Heart left ventricle (tissue), 13 donors: ENCODE measurements at regions not wholly inside any gene's neighbourhood (a gene's known extent, or its start where the extent isn't known, plus 50 kb on each side); places are given as distances from the start of the nearest gene placed in this dataset.

ENCODE experiments used
- CTCF ChIP-seq, 12 donors: fragments of 200-600 bp; sonication (generic) in 4 of 12; IDR thresholded peaks; one replicate each; pipeline versions ENCODE4 v1.5.0 to v1.8.0; 2018 to 2022; ENCODE audit warnings: antibody characterized with exemption in 12 of 12, mild to moderate bottlenecking in 5 of 12
- POLR2A ChIP-seq, 2 donors: fragments of 450-650 bp; IDR thresholded peaks; one replicate each; pipeline ENCODE4 v1.6.1; 2017; ENCODE audit warnings: antibody characterized with exemption in 2 of 2, mild to moderate bottlenecking in 2 of 2, moderate library complexity in 2 of 2
- donor health status: ischemic (EF 13 %, LVEDD 7.1; RV severe dilation, severe dysfunction).
- donor health status: DM: no; HTN: yes; CAD: no.
- donor health status: DM: no; HTN: no; CAD: no.
- donor health status: ischemic (EF 25% LVEDD 6.9; RV normal size, moderate dysfunction).
- donor health status: ischemic (EF 25% LVEDD 5.7; RV mildly dilated, moderate dysfunction).
- donor health status: ischemic (EF 35%, LVEDD 5.7; RV mildly dilated, moderate dysfunction).
- donor health status: nonischemic (EF 11% LVEDD 7.7; RV severe dilation, severe dysfunction).
- donor health status: DM: yes; HTN: yes; CAD: no.
- donor health status: PGD.
- donor health status: ischemic (EF 29% LVEDD 5.4; RV normal size, mild dysfunction).
- donor health status: nonischemic (EF 23%, LVEDD 6.1; RV moderate dilation, normal function).

DNA sequence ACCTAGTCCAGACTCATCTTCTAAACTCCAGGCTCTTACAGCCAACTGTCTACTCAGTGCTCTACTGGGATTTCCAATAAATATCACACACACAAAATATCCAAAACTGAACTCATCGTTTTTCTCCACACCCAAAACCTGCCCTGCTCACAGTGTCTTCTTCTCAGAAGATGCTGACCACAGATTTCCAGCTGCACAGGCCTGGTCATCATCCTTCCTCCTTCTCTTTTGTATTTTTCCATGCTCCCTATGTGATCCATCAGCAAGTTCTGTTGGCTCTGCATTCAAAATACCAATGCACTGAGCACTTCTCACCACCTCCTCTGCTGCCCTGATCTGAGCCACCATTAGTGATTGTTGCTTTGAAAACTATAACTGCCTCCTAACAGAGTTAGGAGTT, 159.5 kb upstream of the KAZN start:
- TF ChIP-seq CTCF (IDR thresholded peaks at IDR 0.05) (no peak), POLR2A (IDR thresholded peaks at IDR 0.05) (no peak)
